NCI-H2081 (cell line): ENCODE measurements at regions not wholly inside any gene's neighbourhood (a gene's known extent, or its start where the extent isn't known, plus 50 kb on each side); places are given as distances from the start of the nearest gene placed in this dataset.

Experiments used
- DNase-seq, 2 experiments: peaks; one replicate each; lab custom pipeline; 2025; lab: John Stamatoyannopoulos, UW

GRCh38 chr2:71864085-71864484, 283.6 kb downstream of the CYP26B1 start:
- no peak for DNase-seq

- no peak for DNase-seq
These were observed 284.3 kb downstream of the CYP26B1 start for GRCh38 chr2:71863396-71863795.

GRCh38 chr2:71862921-71863320, 284.7 kb downstream of the CYP26B1 start:
- DNase-seq: no peak

GRCh38 chr2:71861186-71862160, 286.2 kb downstream of the CYP26B1 start:
- DNase-seq: no peak

- no peak for DNase-seq
These were observed 287.2 kb downstream of the CYP26B1 start for GRCh38 chr2:71860381-71860926.

- DNase-seq: no peak
These were observed 288.3 kb downstream of the CYP26B1 start for GRCh38 chr2:71859211-71859847.

- no peak for DNase-seq
These were observed 289.6 kb downstream of the CYP26B1 start for GRCh38 chr2:71858071-71858470.

- DNase-seq: no peak
These were observed 290.0 kb downstream of the CYP26B1 start for GRCh38 chr2:71857636-71858035.

GRCh38 chr2:71856773-71857525, 290.7 kb downstream of the CYP26B1 start:
- DNase-seq: no peak

- DNase-seq: no peak
These were observed 293.8 kb downstream of the CYP26B1 start for GRCh38 chr2:71853858-71854257.

GRCh38 chr2:71852141-71852711, 295.4 kb downstream of the CYP26B1 start:
- no peak for DNase-seq

- no peak for DNase-seq
These were observed 296.4 kb downstream of the CYP26B1 start for GRCh38 chr2:71851094-71851750.

- no peak for DNase-seq
These were observed 297.3 kb downstream of the CYP26B1 start for GRCh38 chr2:71850306-71850801.

- no peak for DNase-seq
These were observed 297.9 kb downstream of the CYP26B1 start for GRCh38 chr2:71849607-71850305.

- DNase-seq: no peak
These were observed 298.6 kb downstream of the CYP26B1 start for GRCh38 chr2:71849111-71849510.

- DNase-seq: no peak
These were observed 300.9 kb downstream of the CYP26B1 start for GRCh38 chr2:71846669-71847291.

- no peak for DNase-seq
These were observed 301.6 kb downstream of the CYP26B1 start for GRCh38 chr2:71846072-71846471.

- no peak for DNase-seq
These were observed 302.7 kb downstream of the CYP26B1 start for GRCh38 chr2:71844967-71845366.

GRCh38 chr2:71843391-71843850, 304.2 kb downstream of the CYP26B1 start:
- DNase-seq: no peak

- no peak for DNase-seq
These were observed 304.9 kb downstream of the CYP26B1 start for GRCh38 chr2:71842744-71843143.
